HCT116 (cell line): ENCODE measurements at regions not wholly inside any gene's neighbourhood (a gene's known extent, or its start where the extent isn't known, plus 50 kb on each side); places are given as distances from the start of the nearest gene placed in this dataset.
"Not testable (repeated sequence)": the region's sequence is repeated elsewhere in the genome, so short reads cannot be mapped to it uniquely, and the experiment has no call there.

Experiments
- EGR1 ChIP-seq: IDR thresholded peaks from 2 replicates; pipeline ENCODE4 v1.6.1; 2012; ENCODE audit warnings: low read depth
- POLR2A ChIP-seq: IDR thresholded peaks from 2 replicates; pipeline ENCODE4 v1.7.0; 2011; ENCODE audit warnings: borderline replicate concordance; ENCODE audit not compliant: insufficient read depth, insufficient read length; ENCODE audit errors: extremely low read depth
- SP1 ChIP-seq: IDR thresholded peaks from 2 replicates; pipeline ENCODE4 v1.6.1; 2012; ENCODE audit warnings: low read depth
- SRF ChIP-seq: IDR thresholded peaks from 2 replicates; pipeline ENCODE4 v1.6.1; 2012; ENCODE audit warnings: low read depth
- YY1 ChIP-seq: IDR thresholded peaks from 2 replicates; pipeline ENCODE4 v1.6.1; 2011; ENCODE audit warnings: low read length, low read depth, moderate library complexity, mild to moderate bottlenecking; ENCODE audit not compliant: insufficient replicate concordance; ENCODE audit errors: extremely low read depth
- ZFX ChIP-seq: fragments of 450-650 bp; IDR thresholded peaks from 2 replicates; pipeline ENCODE4 v1.6.1; 2017
- TF ChIP-seq, protein P1 (sequence below), 3 experiments: fragments of 200-600 bp in 1 of 3; sonication (generic) in 1 of 3; IDR thresholded peaks in 2 of 3; conservative IDR thresholded peaks in 1 of 3; 2 replicates each; pipeline ENCODE4 v1.5.1; 2012 to 2017; ENCODE audit warnings: low read depth in 2 of 3, low read length in 2 of 3, antibody characterized with exemption in 1 of 3, borderline replicate concordance in 1 of 3, control low read depth in 1 of 3, mild to moderate bottlenecking in 1 of 3, mixed read lengths in 1 of 3, mixed run types in 1 of 3, moderate library complexity in 1 of 3; ENCODE audit not compliant: insufficient read depth in 1 of 3
- TF ChIP-seq, protein P2 (sequence below): IDR thresholded peaks from 2 replicates; pipeline ENCODE4 v1.6.1; 2012

DNA sequence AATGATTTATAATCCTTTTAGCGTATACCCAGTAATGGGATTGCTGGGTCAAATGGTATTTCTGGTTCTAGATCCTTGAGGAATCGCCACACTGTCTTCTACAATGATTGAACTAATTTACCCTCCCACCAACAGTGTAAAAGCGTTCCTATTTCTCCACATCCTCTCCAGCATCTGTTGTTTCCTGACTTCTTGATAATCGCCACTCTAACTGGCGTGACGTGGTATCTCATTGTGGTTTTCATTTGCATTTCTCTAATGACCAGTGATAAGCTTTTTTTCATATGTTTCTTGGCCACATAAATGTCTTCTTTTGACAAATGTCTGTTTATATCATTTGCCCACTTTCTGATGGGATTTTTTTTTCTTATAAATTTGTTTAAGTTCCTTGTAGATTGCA is 264.8 kb upstream of the STXBP5 start:
- TF ChIP-seq, protein P1, sequence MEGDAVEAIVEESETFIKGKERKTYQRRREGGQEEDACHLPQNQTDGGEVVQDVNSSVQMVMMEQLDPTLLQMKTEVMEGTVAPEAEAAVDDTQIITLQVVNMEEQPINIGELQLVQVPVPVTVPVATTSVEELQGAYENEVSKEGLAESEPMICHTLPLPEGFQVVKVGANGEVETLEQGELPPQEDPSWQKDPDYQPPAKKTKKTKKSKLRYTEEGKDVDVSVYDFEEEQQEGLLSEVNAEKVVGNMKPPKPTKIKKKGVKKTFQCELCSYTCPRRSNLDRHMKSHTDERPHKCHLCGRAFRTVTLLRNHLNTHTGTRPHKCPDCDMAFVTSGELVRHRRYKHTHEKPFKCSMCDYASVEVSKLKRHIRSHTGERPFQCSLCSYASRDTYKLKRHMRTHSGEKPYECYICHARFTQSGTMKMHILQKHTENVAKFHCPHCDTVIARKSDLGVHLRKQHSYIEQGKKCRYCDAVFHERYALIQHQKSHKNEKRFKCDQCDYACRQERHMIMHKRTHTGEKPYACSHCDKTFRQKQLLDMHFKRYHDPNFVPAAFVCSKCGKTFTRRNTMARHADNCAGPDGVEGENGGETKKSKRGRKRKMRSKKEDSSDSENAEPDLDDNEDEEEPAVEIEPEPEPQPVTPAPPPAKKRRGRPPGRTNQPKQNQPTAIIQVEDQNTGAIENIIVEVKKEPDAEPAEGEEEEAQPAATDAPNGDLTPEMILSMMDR (IDR thresholded peaks at IDR 0.05 in 2 of 3, conservative IDR thresholded peaks at IDR 0.05 in 1 of 3; ENCODE audit: borderline replicate concordance in 1 of 3, insufficient read depth in 1 of 3, low read depth in 2 of 3, low read length in 2 of 3), result not testable (repeated sequence)
- not testable (repeated sequence) for TF ChIP-seq ZFX, EGR1, POLR2A, SRF, SP1, YY1
- TF ChIP-seq, protein P2, sequence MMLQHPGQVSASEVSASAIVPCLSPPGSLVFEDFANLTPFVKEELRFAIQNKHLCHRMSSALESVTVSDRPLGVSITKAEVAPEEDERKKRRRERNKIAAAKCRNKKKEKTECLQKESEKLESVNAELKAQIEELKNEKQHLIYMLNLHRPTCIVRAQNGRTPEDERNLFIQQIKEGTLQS, result not testable (repeated sequence)
